ENCODE measurements at regions not wholly inside any gene's neighbourhood (a gene's known extent, or its start where the extent isn't known, plus 50 kb on each side); places are given as distances from the start of the nearest gene placed in this dataset.

- TF ChIP-seq, protein P1, sequence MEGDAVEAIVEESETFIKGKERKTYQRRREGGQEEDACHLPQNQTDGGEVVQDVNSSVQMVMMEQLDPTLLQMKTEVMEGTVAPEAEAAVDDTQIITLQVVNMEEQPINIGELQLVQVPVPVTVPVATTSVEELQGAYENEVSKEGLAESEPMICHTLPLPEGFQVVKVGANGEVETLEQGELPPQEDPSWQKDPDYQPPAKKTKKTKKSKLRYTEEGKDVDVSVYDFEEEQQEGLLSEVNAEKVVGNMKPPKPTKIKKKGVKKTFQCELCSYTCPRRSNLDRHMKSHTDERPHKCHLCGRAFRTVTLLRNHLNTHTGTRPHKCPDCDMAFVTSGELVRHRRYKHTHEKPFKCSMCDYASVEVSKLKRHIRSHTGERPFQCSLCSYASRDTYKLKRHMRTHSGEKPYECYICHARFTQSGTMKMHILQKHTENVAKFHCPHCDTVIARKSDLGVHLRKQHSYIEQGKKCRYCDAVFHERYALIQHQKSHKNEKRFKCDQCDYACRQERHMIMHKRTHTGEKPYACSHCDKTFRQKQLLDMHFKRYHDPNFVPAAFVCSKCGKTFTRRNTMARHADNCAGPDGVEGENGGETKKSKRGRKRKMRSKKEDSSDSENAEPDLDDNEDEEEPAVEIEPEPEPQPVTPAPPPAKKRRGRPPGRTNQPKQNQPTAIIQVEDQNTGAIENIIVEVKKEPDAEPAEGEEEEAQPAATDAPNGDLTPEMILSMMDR (IDR thresholded peaks at IDR 0.05) = no peak
- TF ChIP-seq EP300 (IDR thresholded peaks at IDR 0.05) (no peak), POLR2A (IDR thresholded peaks at IDR 0.05) (no peak)
Measured at GRCh38 chr10:59098387-59098786, 78.1 kb upstream of the PHYHIPL start.

All from sigmoid colon (tissue), 4 donors.